ENCODE measurements at regions not wholly inside any gene's neighbourhood (a gene's known extent, or its start where the extent isn't known, plus 50 kb on each side); places are given as distances from the start of the nearest gene placed in this dataset.

DNA sequence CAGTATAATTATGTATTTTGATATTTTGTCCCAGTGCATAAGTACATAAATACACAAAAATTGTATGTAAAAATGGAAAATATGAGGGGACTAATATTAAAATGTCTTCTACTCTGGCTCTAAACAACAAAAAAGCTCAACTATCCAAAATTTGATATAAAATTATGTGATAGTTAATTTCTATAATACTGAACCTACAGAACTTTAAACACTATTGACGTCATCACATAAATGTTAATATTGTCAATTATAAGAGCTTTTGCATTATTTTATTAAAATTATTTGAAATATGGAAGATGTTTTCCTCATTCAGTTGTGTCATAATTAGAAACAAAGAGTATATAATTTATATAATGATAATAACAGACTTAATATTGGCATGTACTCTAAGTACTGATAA, 1139.7 kb upstream of the TMEFF2 start:
- TF ChIP-seq ZFP41 (tag by site-specific recombination; IDR thresholded peaks at IDR 0.05; ENCODE audit: borderline replicate concordance) (no peak), GLIS1 (tag by site-specific recombination; IDR thresholded peaks at IDR 0.05) (no peak), ZNF501 (tag by site-specific recombination; IDR thresholded peaks at IDR 0.05) (no peak), ZNF114 (tag by site-specific recombination; IDR thresholded peaks at IDR 0.05) (no peak), ZSCAN30 (tag by site-specific recombination; IDR thresholded peaks at IDR 0.05) (no peak), ZNF426 (tag by site-specific recombination; IDR thresholded peaks at IDR 0.05) (no peak), ZNF558 (tag by site-specific recombination; IDR thresholded peaks at IDR 0.05) (no peak), ZNF777 (tag by site-specific recombination; IDR thresholded peaks at IDR 0.05; ENCODE audit: borderline replicate concordance) (no peak)
- TF ChIP-seq, protein P1, sequence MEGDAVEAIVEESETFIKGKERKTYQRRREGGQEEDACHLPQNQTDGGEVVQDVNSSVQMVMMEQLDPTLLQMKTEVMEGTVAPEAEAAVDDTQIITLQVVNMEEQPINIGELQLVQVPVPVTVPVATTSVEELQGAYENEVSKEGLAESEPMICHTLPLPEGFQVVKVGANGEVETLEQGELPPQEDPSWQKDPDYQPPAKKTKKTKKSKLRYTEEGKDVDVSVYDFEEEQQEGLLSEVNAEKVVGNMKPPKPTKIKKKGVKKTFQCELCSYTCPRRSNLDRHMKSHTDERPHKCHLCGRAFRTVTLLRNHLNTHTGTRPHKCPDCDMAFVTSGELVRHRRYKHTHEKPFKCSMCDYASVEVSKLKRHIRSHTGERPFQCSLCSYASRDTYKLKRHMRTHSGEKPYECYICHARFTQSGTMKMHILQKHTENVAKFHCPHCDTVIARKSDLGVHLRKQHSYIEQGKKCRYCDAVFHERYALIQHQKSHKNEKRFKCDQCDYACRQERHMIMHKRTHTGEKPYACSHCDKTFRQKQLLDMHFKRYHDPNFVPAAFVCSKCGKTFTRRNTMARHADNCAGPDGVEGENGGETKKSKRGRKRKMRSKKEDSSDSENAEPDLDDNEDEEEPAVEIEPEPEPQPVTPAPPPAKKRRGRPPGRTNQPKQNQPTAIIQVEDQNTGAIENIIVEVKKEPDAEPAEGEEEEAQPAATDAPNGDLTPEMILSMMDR (tag by site-specific recombination; IDR thresholded peaks at IDR 0.05), result no peak
